ENCODE measurements at regions not wholly inside any gene's neighbourhood (a gene's known extent, or its start where the extent isn't known, plus 50 kb on each side); places are given as distances from the start of the nearest gene placed in this dataset.
"Not testable (repeated sequence)": the region's sequence is repeated elsewhere in the genome, so short reads cannot be mapped to it uniquely, and the experiment has no call there.

- no peak for DNase-seq
Measured at GRCh38 chr3:110419096-110419495, 652.5 kb upstream of the NECTIN3 start.

GRCh38 chr3:110419601-110420000, 652.0 kb upstream of the NECTIN3 start:
- no peak for DNase-seq

- DNase-seq = no peak
Measured at GRCh38 chr3:110420158-110420641, 651.4 kb upstream of the NECTIN3 start.

- no peak for DNase-seq
Measured at GRCh38 chr3:110423276-110423675, 648.3 kb upstream of the NECTIN3 start.

- no peak for DNase-seq
Measured at GRCh38 chr3:110430146-110430545, 641.5 kb upstream of the NECTIN3 start.

GRCh38 chr3:110436209-110436608, 635.4 kb upstream of the NECTIN3 start:
- DNase-seq = no peak

GRCh38 chr3:110440066-110440653, 631.5 kb upstream of the NECTIN3 start:
- DNase-seq = not testable (repeated sequence)

- DNase-seq = no peak
Measured at GRCh38 chr3:110454066-110454465, 617.5 kb upstream of the NECTIN3 start.

- DNase-seq = no peak
Measured at GRCh38 chr3:110456001-110456400, 615.6 kb upstream of the NECTIN3 start.

GRCh38 chr3:110456438-110457138, 615.0 kb upstream of the NECTIN3 start:
- no peak for DNase-seq

GRCh38 chr3:110457508-110457907, 614.1 kb upstream of the NECTIN3 start:
- DNase-seq = no peak

- no peak for DNase-seq
Measured at GRCh38 chr3:110459021-110459420, 612.6 kb upstream of the NECTIN3 start.

- DNase-seq = no peak
Measured at GRCh38 chr3:110470310-110470709, 601.3 kb upstream of the NECTIN3 start.

- no peak for DNase-seq
Measured at GRCh38 chr3:110473405-110473804, 598.2 kb upstream of the NECTIN3 start.

- DNase-seq = no peak
Measured at GRCh38 chr3:110474397-110474796, 597.2 kb upstream of the NECTIN3 start.

GRCh38 chr3:110478377-110479054, 593.1 kb upstream of the NECTIN3 start:
- DNase-seq = no peak

- DNase-seq = no peak
Measured at GRCh38 chr3:110479731-110480130, 591.9 kb upstream of the NECTIN3 start.

- DNase-seq = no peak
Measured at GRCh38 chr3:110485389-110485788, 586.2 kb upstream of the NECTIN3 start.

- DNase-seq = no peak
Measured at GRCh38 chr3:110487840-110488239, 583.8 kb upstream of the NECTIN3 start.

- DNase-seq = no peak
Measured at GRCh38 chr3:110491413-110491812, 580.2 kb upstream of the NECTIN3 start.

GRCh38 chr3:110492876-110493275, 578.7 kb upstream of the NECTIN3 start:
- DNase-seq = no peak

- no peak for DNase-seq
Measured at GRCh38 chr3:110493438-110494092, 578.1 kb upstream of the NECTIN3 start.

- DNase-seq = no peak
Measured at GRCh38 chr3:110494093-110494490, 577.5 kb upstream of the NECTIN3 start.

GRCh38 chr3:110494728-110495127, 576.9 kb upstream of the NECTIN3 start:
- no peak for DNase-seq

All from stimulated activated CD4-positive, alpha-beta T cell treated with anti-CD3 and anti-CD28 coated beads, Interleukin-2, amount 100 ng/mL, for 24 hours (primary cell).